Glomerular visceral epithelial cell (primary cell): ENCODE measurements at regions not wholly inside any gene's neighbourhood (a gene's known extent, or its start where the extent isn't known, plus 50 kb on each side); places are given as distances from the start of the nearest gene placed in this dataset.
"Not testable (repeated sequence)": the region's sequence is repeated elsewhere in the genome, so short reads cannot be mapped to it uniquely, and the experiment has no call there.

ENCODE experiments used
- DNase-seq: peaks from one replicate; pipeline ENCODE4 v3.0.0-alpha.2; 2016; ENCODE audit errors: extremely low spot score

DNA sequence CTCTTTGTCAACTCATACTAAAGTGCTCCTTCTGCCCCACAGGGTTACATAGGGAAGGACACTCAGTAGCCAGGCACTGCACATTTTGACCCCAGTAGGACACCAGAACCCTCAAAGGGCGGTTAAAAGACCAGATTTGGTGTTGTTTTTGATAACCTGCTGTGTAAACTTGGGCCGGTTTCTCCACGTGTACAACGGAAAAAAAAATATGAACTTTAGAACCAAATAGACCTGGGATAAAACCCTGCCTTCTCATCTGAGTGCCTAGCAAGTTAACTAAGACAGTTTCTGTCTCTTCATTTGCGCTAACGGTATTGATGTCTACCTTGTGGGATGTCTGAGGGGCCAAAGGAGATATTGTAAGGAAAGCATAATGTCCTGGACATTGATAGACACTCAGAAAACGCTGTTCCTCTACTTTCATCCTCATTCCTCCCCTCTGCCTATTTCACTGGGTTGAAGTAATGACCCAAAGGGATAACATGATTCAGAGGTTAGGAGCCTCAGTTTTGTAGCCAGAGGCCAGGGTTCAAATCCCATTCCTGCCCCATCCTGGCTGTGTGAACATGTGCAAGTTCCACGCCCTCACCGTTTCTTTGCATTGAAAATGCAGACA is 155.9 kb upstream of the LPP start:
- no peak for DNase-seq

DNA sequence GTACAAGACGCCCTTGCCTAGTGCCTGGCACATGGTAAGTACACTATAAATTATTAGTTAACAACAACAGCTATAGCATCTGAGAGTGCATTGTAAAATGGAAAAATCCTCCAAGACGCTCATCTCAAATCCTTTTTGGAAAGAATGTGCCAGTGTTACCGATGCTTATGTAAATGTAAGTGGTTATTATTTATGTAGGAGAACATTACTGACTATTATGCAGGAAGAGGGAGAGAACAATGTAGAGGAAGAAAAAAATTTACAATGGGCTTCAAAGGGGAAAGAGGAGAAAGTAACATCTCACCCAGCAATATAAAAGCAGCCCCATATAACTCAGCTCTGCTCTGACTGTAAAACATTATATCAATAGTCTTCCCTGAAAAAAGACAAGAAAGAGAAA is 155.3 kb upstream of the LPP start:
- DNase-seq, result no peak

- DNase-seq, result no peak
Measured at GRCh38 chr3:187999821-188000220, 154.1 kb upstream of the LPP start.

DNA sequence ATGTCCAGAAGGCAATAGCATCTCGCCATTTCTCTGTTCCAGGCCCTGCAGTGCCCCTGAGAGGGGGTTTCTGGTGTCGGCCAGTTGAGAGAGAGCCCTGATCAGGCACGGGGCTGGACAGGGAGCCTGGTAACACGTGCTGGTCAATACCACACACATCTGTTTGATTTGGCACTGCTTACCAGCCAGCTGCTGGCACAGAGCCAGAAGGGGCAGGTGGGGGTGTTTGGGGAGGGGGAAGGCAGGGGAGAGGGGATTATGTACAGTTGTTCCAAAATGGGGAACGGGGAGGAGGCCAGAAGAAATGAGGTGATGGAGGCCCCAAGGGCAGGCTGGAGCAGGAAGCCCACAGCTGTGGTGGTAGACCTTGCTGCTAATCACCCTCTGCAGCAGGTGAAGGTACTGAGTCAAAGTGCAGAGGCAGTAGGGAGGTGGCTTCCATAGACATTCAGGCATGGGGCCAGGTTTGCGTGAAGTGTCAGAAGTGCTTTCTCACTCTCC is 153.5 kb upstream of the LPP start:
- DNase-seq, result no peak

GRCh38 chr3:188001093-188001492 is 152.9 kb upstream of the LPP start:
- no peak for DNase-seq

GRCh38 chr3:188001926-188002325 is 152.0 kb upstream of the LPP start:
- no peak for DNase-seq

GRCh38 chr3:188002626-188003138 is 151.3 kb upstream of the LPP start:
- no peak for DNase-seq

DNA sequence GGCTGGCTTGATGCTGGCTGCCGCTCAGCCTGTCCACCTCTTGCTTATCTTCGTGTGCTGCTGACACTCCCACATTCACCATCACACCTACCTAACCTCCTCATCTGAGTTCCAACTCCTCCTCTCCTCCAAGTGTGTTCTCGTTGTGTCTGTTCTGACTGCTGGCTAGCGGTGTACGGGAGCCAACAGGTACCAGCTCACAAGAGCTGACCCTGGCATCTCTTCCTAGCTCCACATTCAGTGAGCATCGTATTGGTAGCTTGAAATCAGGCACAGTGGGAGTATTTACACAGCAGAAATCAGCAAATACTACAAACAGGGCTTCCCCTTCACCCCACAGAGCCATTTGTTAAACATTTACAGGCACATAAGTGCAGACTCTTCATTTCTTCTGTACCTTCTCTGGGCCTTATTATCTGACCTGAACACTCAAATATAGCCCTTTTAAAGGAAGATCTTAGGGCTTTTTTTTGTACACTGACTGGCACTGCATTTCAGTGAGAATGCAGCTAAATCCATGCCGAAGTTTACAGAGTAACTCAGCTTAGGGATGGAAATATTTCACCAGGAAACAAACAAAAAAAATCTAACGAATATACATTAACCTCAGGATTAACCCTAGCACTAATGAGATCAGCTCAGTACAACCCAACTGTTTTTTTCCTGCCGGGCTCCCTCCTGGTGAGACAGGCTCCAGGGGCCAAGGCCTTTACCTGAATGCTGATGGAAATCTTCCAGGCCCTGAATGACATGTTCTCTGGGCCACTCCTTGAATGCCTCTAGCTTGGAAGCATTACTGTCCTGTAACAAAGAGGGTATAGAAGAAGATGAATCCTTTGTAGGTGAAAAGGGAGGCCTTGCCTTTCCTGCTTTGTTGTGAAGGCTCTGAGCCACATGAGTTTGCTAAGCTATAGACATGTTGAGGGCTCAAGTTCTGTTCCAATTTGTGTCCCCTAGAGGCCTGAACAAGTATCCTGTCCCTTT is 150.5 kb upstream of the LPP start:
- no peak for DNase-seq

GRCh38 chr3:188006726-188007393 is 147.1 kb upstream of the LPP start:
- peak; percentile 80 for DNase-seq

DNA sequence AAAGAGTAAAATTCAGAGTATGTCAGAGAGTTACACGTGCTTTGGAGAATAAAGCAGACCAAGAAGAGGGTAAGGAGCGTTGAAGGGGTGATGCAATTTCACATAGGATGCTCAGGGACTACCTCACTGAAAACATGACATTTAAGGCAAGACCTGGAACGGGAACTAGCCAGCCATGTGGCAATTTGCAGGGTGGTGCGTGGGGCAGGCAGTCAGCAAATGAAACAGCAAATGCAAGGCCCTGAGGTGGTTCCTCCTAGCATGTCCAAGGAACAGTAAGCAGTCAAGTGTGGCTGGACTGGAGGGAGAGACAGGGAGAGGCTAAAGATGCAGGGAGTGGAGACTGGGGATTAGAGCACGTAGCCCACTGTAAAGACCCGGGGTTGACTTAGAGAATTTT is 146.1 kb upstream of the LPP start:
- no peak for DNase-seq

DNA sequence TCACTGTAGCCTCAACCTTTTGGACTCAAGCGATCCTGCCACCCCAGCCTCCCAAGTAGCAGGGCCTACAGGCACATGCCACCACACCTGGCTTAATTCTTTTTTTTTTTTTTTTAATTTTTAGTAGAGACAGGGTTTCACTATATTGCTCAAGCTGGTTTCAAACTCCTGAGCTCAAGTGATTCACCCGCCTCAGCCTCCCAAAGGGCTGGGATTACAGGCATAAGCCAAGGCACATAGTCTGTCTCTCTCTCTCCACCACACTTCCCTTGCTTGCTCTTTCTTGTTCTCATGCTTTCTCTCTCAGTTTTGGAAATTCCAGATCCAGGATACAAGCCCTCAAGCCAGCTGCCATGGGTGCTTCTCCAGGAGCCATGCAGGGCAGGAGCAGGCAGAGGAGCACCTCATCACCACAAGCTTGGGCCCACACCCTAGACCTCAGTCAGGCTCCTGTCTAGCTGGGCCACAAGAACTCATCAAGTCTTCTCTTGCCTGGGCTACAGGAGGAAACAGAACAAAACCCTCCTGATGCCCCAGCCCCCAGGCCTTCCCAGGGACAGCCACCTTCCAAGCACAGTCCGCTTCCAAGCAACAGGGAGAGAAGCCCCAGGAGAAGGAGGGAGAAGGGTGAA is 145.3 kb upstream of the LPP start:
- no peak for DNase-seq

DNA sequence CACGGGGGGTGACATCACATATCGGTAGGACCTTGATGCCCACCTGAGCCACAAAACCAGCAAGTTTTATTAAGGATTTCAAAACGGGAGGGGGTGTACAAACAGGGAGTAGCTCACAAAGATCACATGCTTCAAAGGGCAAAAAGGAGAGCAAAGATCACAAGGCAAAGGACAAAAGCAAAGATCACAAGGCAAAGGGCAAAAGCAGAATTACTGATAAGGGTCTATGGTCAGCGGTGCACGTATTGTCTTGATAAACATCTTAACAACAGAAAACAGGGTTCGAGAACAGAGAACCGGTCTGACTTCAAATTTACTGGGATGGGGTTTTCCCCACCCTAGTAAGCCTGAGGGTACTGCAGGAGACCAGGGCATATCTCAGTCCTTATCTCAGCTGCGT is 143.5 kb upstream of the LPP start:
- DNase-seq, result no peak

DNA sequence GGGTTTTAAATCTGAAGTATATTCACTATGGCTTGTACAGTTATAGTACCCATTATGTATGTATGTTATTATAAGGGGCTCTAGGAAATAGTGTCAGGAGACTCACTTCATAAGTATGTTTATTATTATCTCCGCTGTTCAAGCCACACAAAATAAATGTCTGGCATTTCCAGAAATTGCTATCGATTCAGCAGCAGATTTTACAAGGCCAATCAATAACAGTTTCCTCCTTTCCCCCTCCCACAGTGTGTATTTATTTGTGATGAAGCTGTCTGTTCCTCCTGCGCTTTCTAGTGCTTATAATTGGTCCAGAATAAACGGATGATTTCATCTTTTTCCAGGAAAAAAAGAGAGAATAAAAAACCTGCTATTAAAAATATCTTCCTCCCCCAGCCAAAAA is 134.2 kb upstream of the LPP start:
- DNase-seq, result no peak

DNA sequence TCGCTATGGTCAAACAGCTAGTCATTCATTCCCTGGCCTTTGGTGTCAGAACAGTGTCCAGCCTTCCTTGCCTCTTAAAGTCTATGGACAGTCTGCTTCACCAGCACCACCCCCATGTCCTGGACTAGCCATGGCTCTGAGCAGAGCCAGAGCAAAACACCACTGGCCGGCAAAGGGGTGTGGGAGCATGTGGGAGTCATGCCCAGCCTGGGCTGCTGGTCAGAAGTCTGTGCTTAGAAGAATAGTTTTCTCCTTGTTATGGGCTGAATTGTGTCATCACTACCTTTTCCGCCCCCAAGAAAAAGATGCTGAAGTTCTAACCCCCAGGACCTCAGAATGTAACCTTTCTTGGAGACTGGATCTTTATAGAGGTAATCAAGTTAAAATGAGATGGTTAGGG is 132.9 kb upstream of the LPP start:
- no peak for DNase-seq

- no peak for DNase-seq
Measured at GRCh38 chr3:188021502-188022040, 132.4 kb upstream of the LPP start.

- DNase-seq, result not testable (repeated sequence)
Measured at GRCh38 chr3:188022902-188023301, 131.1 kb upstream of the LPP start.

DNA sequence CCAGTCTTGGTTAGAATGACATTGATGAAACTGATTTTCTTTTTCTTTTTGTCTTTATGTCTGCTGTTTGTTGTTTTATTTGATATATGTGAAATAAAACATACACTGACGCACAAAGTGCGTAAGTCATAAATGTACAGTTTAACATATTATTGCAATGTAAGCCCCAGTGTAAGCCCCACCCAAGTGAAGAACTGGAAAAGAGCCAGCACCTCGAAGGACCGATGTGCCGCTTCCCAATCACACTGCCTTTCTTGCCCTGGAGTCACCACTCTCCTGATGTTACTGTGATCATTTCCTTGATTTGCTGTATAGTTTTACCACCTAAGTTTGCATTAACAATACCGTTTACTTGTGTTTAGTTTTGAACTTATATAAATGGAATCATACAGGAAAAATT is 128.4 kb upstream of the LPP start:
- no peak for DNase-seq

DNA sequence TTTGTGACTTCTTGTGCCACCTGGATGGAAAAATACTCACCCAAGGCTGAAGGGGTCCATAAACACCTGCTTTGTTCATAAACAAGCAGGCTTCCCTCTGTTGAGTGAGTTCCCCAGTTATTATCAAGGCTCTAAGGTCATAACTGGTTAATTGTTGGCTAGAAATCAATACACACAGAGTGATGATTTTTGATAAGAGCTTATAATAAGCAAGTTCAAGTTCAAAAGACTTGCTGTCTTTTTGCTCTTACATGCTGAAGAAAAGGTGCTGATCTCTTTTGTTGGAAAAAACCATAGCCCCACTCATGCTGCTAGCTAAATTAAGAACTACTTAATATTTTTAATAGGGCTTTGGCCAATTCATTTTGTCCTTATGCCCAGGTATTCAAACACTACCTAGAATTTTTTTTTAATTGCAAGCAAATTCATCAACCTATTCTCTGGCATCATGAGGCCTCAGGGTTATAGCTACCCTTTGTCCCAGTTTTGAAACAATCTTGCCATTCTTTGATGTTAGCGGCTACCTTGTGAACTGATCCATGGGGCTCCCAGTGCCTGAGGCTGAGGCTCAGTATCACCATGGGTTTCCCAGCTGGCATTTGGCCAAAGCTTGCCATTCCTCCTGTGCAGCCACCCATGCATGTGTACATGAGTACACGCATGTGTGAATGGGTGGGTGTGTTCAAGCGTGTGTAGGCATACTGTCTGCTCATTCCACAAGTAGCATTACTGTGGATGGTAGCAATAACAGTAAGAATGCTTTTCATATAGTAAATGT is 127.6 kb upstream of the LPP start:
- DNase-seq, result peak; percentile 96

- DNase-seq, result no peak
Measured at GRCh38 chr3:188031121-188031520, 122.8 kb upstream of the LPP start.

- no peak for DNase-seq
Measured at GRCh38 chr3:188034989-188035388, 119.0 kb upstream of the LPP start.
